HUES64 (cell line): ENCODE measurements at regions not wholly inside any gene's neighbourhood (a gene's known extent, or its start where the extent isn't known, plus 50 kb on each side); places are given as distances from the start of the nearest gene placed in this dataset.
"Not testable (repeated sequence)": the region's sequence is repeated elsewhere in the genome, so short reads cannot be mapped to it uniquely, and the experiment has no call there.

ENCODE experiments used
- H3K27ac ChIP-seq: 2 replicates; pipeline ENCODE4 v1.7.0; 2013; ENCODE audit warnings: low read depth, low read length, inconsistent platforms
- H3K27me3 ChIP-seq: 2 replicates; pipeline ENCODE4 v1.6.1; 2013; ENCODE audit warnings: mild to moderate bottlenecking, low read length; ENCODE audit not compliant: insufficient read depth
- H3K36me3 ChIP-seq: 2 replicates; pipeline ENCODE4 v1.6.1; 2013; ENCODE audit warnings: mild to moderate bottlenecking, low read length; ENCODE audit not compliant: insufficient read depth
- H3K4me1 ChIP-seq: 2 replicates; pipeline ENCODE4 v1.6.1; 2013; ENCODE audit warnings: mild to moderate bottlenecking, low read length, moderate library complexity; ENCODE audit not compliant: insufficient read depth
- H3K4me3 ChIP-seq: 2 replicates; pipeline ENCODE4 v1.5.1; 2013; ENCODE audit warnings: mild to moderate bottlenecking, low read length, moderate library complexity
- H3K9ac ChIP-seq: 2 replicates; pipeline ENCODE4 v1.6.1; 2013; ENCODE audit warnings: mild to moderate bottlenecking, low read depth, low read length
- H3K9me3 ChIP-seq: 2 replicates; pipeline ENCODE4 v1.6.1; 2013; ENCODE audit warnings: low read depth, low read length; ENCODE audit not compliant: insufficient read depth
- WGBS: fragments of 150-250, 120-280 bp; methylation state at CpG from one replicate; pipeline ENCODE4 v1.1.7; 2013; ENCODE audit warnings: missing lambda C conversion rate; 5-methylcytosine and 5-hydroxymethylcytosine counted together

DNA sequence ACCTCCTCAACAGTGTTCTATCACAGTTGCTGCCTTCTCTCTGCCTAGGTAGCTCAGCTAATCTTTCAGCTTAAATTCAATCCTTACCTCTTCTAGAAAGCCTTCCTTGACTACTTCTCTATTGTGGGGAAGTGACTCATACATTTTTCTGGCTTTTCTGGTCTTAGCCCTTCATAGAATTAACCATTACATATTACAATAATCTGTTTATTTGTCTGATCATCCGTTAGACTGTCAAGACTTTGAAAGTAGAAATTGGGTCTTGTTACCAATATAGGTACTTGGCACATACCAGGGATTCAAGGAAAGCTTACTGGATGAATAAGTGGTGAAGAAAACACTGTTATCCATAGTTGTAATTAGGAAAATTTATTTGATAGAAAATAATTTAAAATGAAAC is 89.6 kb downstream of the FANCF start:
- Histone ChIP-seq H3K9me3 (no peaks in the 10 kb centered on the region), H3K27me3 (no peaks in the 10 kb centered on the region), H3K36me3 (no peaks in the 10 kb centered on the region), H3K9ac (no peak overlapping the region), H3K4me3 (no peak overlapping the region), H3K4me1 (no peaks in the 10 kb centered on the region), H3K27ac (no peak overlapping the region)
- WGBS, result 0% methylated on average over 1 of the region's 1 CpG

DNA sequence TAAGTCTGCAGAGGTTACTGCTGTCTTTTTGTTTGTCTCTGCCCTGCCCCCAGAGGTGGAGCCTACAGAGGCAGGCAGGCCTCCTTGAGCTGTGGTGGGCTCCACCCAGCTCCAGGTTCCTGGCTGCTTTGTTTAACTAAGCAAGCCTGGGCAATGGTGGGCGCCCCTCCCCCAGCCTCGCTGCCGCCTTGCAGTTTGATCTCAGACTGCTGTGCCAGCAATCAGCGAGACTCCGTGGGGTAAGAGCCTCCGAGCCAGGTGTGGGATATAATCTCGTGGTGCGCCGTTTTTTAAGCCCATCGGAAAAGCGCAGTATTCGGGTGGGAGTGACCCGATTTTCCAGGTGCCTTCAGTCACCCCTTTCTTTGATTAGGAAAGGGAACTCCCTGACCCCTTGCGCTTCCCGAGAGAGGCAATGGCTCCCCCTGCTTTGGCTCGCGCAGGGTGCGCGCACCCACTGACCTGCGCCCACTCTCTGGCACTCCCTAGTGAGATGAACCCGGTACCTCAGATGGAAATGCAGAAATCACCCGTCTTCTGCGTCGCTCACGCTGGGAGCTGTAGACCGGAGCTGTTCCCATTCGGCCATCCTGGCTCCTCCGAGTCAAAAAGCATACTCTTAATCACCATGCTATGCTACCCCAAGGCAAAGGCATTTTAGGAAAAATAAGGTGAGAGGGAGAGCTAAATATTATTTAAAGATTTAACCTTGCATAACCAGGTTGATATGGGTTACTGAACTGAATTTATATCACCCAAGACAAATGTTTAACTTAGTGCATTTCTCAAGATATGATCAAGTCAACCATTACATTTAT is 96.8 kb downstream of the FANCF start:
- peak overlapping the region; percentile 89 for H3K9ac ChIP-seq
- not testable (repeated sequence) for H3K27ac ChIP-seq, H3K27me3 ChIP-seq, H3K9me3 ChIP-seq, H3K36me3 ChIP-seq, H3K4me1 ChIP-seq
- peak overlapping the region; percentile 69 for H3K4me3 ChIP-seq
- 3% methylated on average over 23 of the region's 28 CpGs for whole genome bisulfite sequencing

DNA sequence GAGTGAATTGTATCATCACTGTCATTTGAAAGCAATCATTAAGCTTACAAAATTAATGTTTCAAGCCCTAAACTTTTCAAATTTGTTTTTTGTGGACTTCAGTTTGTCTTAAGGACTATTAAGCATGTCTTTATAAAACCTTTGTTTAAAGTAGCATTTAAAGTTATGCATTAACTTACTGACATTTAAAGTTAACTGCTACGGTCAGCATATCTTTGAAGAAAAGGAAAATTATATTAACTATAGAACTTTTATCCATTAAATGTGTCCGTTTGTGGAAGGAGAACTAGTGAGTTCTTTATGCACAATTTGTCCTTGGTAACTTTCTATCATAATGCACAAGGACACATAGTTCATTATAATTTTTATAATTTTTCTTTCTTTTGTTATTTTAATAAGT is 103.4 kb downstream of the FANCF start:
- Histone ChIP-seq H3K27me3 (no peaks in the 10 kb centered on the region), H3K27ac (no peak overlapping the region), H3K9ac (no peak overlapping the region), H3K9me3 (no peaks in the 10 kb centered on the region), H3K36me3 (no peaks in the 10 kb centered on the region), H3K4me1 (no peaks in the 10 kb centered on the region), H3K4me3 (no peak overlapping the region)
- WGBS, result no CpG with 5 or more reads among the region's 2 CpGs

DNA sequence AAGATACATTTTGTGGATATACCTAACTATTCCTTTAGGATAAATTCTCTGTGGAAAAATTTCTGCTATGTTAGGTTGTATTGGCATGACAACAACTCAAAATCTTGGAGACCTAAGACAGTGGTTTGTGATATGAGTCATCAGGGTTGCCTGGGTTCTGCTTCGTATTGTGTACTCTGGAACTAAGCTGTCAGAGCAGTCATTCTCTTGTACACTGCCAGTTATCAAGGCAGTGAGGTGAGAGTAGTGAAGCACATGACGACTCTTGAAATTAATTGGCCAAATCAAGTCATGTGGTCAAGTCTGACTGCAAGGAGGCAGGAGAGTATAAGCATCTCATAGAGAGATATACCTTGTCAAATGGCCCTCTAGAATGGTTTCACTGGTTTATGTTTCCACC is 104.4 kb downstream of the FANCF start:
- H3K27ac ChIP-seq, result no peak overlapping the region
- 87% methylated on average over 2 of the region's 2 CpGs for WGBS

DNA sequence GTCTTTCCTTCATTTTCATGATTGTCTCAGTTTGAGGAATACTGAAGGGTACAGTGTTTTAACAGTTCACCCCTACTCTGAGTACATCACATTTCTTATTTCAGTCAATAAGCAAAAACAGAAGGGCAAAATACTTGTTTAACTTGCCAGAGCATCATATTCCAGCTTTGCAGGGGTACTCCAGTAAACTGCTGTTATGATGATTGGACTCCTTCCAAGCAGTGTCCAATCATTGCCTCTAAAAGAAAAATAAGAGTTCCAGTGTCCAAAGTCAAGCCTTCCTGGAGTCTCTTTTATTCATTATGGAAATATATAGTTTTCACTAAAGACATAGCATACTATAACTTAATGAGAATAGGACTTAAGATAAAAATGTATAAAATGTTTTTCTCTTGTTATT is 105.1 kb downstream of the FANCF start:
- Histone ChIP-seq H3K27ac (no peak overlapping the region), H3K4me1 (no peaks in the 10 kb centered on the region), H3K4me3 (no peak overlapping the region), H3K27me3 (no peaks in the 10 kb centered on the region), H3K9ac (no peak overlapping the region), H3K36me3 (no peaks in the 10 kb centered on the region), H3K9me3 (no peaks in the 10 kb centered on the region)

More for the DNA sequence above, 104.4 kb downstream of the FANCF start:
- Histone ChIP-seq H3K4me1 (no peaks in the 10 kb centered on the region), H3K36me3 (no peaks in the 10 kb centered on the region), H3K9ac (no peak overlapping the region), H3K27me3 (no peaks in the 10 kb centered on the region), H3K4me3 (no peak overlapping the region), H3K9me3 (no peaks in the 10 kb centered on the region)

DNA sequence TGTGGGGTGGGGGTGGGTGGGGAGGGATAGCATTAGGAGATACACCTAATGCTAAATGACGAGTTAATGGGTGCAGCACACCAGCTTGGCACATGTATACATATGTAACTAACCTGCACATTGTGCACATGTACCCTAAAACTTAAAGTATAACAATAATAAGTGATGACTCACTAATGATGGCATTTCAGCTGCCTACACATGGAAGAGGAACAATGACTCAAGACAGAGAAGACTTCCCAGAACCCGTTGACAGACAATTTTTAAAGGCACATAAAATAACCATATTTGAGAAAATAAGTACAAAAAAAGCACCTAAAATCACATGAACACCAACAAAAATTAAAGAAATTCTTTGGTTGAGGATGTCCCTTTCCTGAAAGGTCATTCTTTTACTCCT is 107.3 kb downstream of the FANCF start:
- H3K4me3 ChIP-seq, H3K9ac ChIP-seq, H3K36me3 ChIP-seq, H3K27me3 ChIP-seq, H3K27ac ChIP-seq, H3K9me3 ChIP-seq, H3K4me1 ChIP-seq: not testable (repeated sequence)
- 100% methylated on average over 2 of the region's 2 CpGs for WGBS

DNA sequence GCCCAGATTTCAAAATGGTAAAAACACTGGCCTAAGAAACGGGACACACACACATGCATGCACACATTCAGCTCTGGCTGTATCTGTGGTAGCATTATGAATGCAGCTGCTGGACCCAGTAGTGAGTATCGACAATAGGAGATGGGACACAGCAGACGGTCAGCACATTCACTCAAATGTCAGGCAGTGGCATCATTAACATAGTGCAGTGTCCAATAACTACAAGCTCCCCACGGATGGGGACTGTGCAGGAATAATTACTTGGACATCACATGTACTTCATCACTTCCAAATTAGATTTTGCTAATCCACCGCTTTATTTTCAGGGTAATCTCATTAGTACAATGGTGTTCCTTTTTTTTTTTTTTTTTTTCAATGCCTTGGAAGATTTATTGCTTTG is 109.5 kb downstream of the FANCF start:
- no peak overlapping the region for H3K27ac ChIP-seq
- H3K9ac ChIP-seq, result no peak overlapping the region
- no peaks in the 10 kb centered on the region for H3K9me3 ChIP-seq
- WGBS, result 92% methylated on average over 4 of the region's 5 CpGs
- H3K4me1 ChIP-seq, result 0 out of 2 replicates have a peak, but pooled peaks cover 4% of the 10 kb centered on the region
- no peak overlapping the region for H3K4me3 ChIP-seq
- no peaks in the 10 kb centered on the region for H3K27me3 ChIP-seq
- H3K36me3 ChIP-seq, result no peaks in the 10 kb centered on the region

DNA sequence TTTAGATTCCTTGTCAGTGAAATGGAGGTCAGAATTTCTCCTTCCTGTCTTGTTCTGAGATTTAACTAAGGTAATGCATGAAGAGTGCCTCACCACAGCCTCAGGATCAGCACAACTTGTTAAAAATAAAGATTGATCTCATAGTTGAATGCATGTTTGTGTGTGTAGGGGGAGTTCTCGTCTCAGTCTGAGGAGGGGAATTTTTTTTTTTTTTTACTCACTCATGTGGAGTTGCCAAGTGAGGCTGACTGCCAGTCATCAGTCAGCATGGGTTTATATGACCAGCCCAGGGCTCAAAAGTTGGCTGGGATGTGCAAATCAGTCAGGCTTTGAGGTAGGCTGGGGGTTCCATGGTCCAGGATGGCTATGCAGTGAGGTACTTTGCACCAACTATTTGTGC is 113.2 kb downstream of the FANCF start:
- 91% methylated on average over 1 of the region's 1 CpG for WGBS
- peaks cover 11% of the 10 kb centered on the region for H3K4me1 ChIP-seq
- H3K9me3 ChIP-seq, result no peaks in the 10 kb centered on the region
- H3K4me3 ChIP-seq, result no peak overlapping the region
- H3K27me3 ChIP-seq, result no peaks in the 10 kb centered on the region
- no peaks in the 10 kb centered on the region for H3K36me3 ChIP-seq
- H3K27ac ChIP-seq, result no peak overlapping the region
- no peak overlapping the region for H3K9ac ChIP-seq

DNA sequence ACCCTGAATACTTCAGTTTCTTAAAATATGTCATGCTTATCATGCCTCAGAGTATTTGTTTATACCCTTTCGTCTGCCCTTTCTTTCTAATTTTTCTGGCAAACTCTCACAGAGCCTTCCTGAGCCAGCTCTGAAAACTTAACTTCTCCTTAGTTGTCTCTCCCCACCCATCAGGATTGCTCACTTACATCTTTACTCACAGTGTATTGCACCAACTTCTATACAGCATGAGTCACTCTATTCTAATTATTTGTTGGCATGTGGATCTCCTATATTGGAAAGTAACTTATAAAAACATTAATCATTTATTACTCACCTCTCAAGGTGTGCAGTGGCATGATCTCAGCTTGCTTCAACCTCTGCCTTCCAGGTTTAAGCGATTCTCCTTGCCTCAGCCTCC is 114.9 kb downstream of the FANCF start:
- 93% methylated on average over 2 of the region's 2 CpGs for WGBS
- Histone ChIP-seq H3K4me1 (peaks cover 11% of the 10 kb centered on the region), H3K9ac (no peak overlapping the region)

DNA sequence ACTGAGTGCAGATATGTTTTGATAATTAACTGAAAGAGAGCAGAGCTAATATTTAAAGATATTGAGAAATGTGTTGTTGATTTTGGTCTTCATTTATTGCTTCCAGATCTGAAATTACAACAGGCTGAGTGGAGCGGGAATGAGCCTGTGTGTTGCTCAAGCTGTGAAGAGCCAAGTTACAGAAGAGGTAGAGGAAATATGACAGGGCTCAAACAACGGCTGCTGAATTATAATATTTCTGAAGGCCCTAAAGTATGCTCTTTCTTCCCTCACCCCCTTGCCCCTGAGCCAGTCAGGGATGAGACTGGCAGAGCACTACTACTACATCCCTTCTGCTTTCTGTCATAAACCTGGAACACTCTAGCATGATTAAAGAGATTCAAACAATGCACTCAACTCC is 115.6 kb downstream of the FANCF start:
- no peaks in the 10 kb centered on the region for H3K36me3 ChIP-seq
- H3K4me1 ChIP-seq, result peaks cover 11% of the 10 kb centered on the region
- no peaks in the 10 kb centered on the region for H3K9me3 ChIP-seq
- H3K27me3 ChIP-seq, result no peaks in the 10 kb centered on the region
- 100% methylated on average over 2 of the region's 2 CpGs for WGBS
- H3K9ac ChIP-seq, result no peak overlapping the region
- no peak overlapping the region for H3K27ac ChIP-seq
- no peak overlapping the region for H3K4me3 ChIP-seq

More for the DNA sequence above, 114.9 kb downstream of the FANCF start:
- no peaks in the 10 kb centered on the region for H3K36me3 ChIP-seq
- no peak overlapping the region for H3K27ac ChIP-seq
- H3K27me3 ChIP-seq, result no peaks in the 10 kb centered on the region
- H3K4me3 ChIP-seq, result no peak overlapping the region
- H3K9me3 ChIP-seq, result no peaks in the 10 kb centered on the region

DNA sequence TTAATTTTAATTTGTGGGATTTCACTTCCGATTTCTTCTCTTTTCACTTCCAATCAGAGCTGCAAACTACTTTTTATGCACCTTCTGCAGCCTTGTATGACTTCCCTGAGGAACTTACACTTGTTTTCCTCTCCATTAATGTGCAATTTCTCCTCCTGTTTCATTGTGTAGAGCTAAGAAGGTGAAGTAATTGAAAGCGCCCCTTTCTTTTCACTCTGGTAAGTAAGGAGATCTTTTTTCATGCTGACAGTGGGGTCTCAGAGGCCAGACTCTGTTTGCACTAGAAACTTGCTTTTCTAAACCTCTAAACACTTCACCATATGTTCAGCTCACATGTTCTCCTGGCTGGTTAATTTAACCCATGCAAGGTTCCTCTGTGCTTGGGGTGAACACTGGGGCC is 117.0 kb downstream of the FANCF start:
- Histone ChIP-seq H3K36me3 (no peaks in the 10 kb centered on the region), H3K9ac (no peak overlapping the region), H3K27me3 (no peaks in the 10 kb centered on the region), H3K4me3 (no peak overlapping the region), H3K4me1 (peaks cover 11% of the 10 kb centered on the region), H3K9me3 (no peaks in the 10 kb centered on the region), H3K27ac (no peak overlapping the region)
- 67% methylated on average over 2 of the region's 2 CpGs for WGBS

DNA sequence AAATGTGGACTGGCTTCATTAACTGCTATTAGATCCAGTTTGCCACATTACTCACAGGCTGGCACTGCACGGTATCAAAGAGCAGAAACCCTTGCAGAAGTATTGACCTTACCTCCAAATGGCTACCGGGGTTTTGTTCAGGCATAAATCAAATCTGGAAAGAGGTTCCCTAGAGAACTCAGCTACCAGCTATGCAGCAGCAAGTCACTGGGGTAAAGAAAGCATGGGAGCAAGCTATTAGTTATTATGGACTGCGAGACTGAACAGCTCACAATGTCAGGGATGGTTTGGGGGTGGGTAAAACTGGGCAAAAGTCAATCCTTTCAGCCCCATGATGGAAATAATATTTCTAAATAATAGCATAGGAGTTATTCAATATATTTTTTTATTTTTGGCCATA is 128.1 kb downstream of the FANCF start:
- no peak overlapping the region for H3K4me3 ChIP-seq
- WGBS, result 91% methylated on average over 3 of the region's 3 CpGs
- no peak overlapping the region for H3K9ac ChIP-seq
- H3K4me1 ChIP-seq, result no peaks in the 10 kb centered on the region
- no peaks in the 10 kb centered on the region for H3K27me3 ChIP-seq
- no peak overlapping the region for H3K27ac ChIP-seq
- H3K36me3 ChIP-seq, result no peaks in the 10 kb centered on the region
- no peaks in the 10 kb centered on the region for H3K9me3 ChIP-seq
